ENCODE measurements at regions not wholly inside any gene's neighbourhood (a gene's known extent, or its start where the extent isn't known, plus 50 kb on each side); places are given as distances from the start of the nearest gene placed in this dataset.
"Not testable (repeated sequence)": the region's sequence is repeated elsewhere in the genome, so short reads cannot be mapped to it uniquely, and the experiment has no call there.

DNA sequence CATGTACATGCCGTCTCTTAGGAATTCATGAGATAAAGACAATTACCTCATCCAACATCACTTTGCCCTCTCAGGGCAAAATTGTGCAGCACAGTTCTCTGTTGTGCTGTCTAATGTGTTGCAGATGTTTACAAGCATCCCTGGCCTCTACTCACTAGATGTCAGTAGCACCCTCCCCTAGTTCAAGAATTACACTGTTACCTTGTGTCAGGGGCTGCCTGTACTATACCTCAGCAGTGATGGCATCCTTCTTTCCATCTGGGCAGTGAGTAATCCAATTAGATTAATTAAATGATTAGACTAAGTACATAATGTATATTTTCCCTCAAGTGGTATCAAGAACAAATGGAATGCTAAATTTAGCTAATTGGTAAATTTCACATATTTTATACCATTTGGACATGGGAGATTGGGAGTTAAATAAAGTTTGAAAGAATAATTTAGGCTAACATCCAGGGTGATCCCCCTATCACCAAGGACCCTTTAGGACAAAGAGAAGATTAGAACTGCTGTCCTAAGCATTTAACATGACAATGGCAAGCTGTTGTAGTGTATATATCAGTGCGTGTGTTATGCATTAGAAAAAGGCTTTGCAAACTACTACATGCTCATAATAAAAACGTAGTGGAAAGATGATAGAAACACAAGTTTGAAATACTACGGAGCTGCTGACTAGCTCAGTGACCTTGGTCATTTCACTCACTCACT is 727.0 kb downstream of the TRIB2 start:
- not testable (repeated sequence) for TF ChIP-seq ZNF274 (IDR thresholded peaks at IDR 0.05; ENCODE audit: borderline replicate concordance, extremely low read depth, low read length); POLR2AphosphoS5 (IDR thresholded peaks at IDR 0.05; ENCODE audit: low read depth, low read length); POLR2A (IDR thresholded peaks at IDR 0.05; ENCODE audit: control extremely low read depth in 1 of 2, low read depth in 2 of 2, low read length in 2 of 2); JUN (IDR thresholded peaks at IDR 0.05; ENCODE audit: low read depth, low read length); GTF2F1 (IDR thresholded peaks at IDR 0.05; ENCODE audit: borderline replicate concordance, low read depth, low read length); CREB1 (IDR thresholded peaks at IDR 0.05); SAP30 (IDR thresholded peaks at IDR 0.05; ENCODE audit: insufficient read depth, insufficient replicate concordance, low read length); EZH2 (IDR thresholded peaks at IDR 0.05; ENCODE audit: low read depth, low read length, severe bottlenecking); BACH1 (IDR thresholded peaks at IDR 0.05; ENCODE audit: low read length)
- TF ChIP-seq, protein P1, sequence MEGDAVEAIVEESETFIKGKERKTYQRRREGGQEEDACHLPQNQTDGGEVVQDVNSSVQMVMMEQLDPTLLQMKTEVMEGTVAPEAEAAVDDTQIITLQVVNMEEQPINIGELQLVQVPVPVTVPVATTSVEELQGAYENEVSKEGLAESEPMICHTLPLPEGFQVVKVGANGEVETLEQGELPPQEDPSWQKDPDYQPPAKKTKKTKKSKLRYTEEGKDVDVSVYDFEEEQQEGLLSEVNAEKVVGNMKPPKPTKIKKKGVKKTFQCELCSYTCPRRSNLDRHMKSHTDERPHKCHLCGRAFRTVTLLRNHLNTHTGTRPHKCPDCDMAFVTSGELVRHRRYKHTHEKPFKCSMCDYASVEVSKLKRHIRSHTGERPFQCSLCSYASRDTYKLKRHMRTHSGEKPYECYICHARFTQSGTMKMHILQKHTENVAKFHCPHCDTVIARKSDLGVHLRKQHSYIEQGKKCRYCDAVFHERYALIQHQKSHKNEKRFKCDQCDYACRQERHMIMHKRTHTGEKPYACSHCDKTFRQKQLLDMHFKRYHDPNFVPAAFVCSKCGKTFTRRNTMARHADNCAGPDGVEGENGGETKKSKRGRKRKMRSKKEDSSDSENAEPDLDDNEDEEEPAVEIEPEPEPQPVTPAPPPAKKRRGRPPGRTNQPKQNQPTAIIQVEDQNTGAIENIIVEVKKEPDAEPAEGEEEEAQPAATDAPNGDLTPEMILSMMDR (IDR thresholded peaks at IDR 0.05; ENCODE audit: control extremely low read depth in 1 of 3, insufficient read depth in 1 of 3, low read depth in 1 of 3, low read length in 3 of 3): peak in 1 of 3 experiments; percentile 8; a peak in 1 of 4 replicates
- TF ChIP-seq, protein P2, sequence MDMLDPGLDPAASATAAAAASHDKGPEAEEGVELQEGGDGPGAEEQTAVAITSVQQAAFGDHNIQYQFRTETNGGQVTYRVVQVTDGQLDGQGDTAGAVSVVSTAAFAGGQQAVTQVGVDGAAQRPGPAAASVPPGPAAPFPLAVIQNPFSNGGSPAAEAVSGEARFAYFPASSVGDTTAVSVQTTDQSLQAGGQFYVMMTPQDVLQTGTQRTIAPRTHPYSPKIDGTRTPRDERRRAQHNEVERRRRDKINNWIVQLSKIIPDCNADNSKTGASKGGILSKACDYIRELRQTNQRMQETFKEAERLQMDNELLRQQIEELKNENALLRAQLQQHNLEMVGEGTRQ (IDR thresholded peaks at IDR 0.05; ENCODE audit: low read length): not testable (repeated sequence)
- peak; percentile 31 to 45 for TF ChIP-seq RAD21 (IDR thresholded peaks at IDR 0.05 in 1 of 2, conservative IDR thresholded peaks at IDR 0.05 in 1 of 2; ENCODE audit: low read depth in 2 of 2, low read length in 2 of 2)
- TF ChIP-seq, protein P3, sequence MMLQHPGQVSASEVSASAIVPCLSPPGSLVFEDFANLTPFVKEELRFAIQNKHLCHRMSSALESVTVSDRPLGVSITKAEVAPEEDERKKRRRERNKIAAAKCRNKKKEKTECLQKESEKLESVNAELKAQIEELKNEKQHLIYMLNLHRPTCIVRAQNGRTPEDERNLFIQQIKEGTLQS (IDR thresholded peaks at IDR 0.05; ENCODE audit: insufficient read depth, low read depth, low read length): not testable (repeated sequence)

Data from H1 (cell line).